H1 (cell line): ENCODE measurements at regions not wholly inside any gene's neighbourhood (a gene's known extent, or its start where the extent isn't known, plus 50 kb on each side); places are given as distances from the start of the nearest gene placed in this dataset.

Experiments used
- HDAC2 ChIP-seq, 2 experiments: fragments of 300-600 bp in 1 of 2; sonication (generic) in 1 of 2; IDR thresholded peaks; 2 replicates each; pipeline ENCODE4 v1.6.1; 2011 to 2012; ENCODE audit warnings: low read depth in 2 of 2, low read length in 2 of 2, mild to moderate bottlenecking in 2 of 2, moderate library complexity in 2 of 2, borderline replicate concordance in 1 of 2, inconsistent platforms in 1 of 2
- POU5F1 ChIP-seq: IDR thresholded peaks from 2 replicates; pipeline ENCODE4 v1.6.1; 2011; ENCODE audit warnings: low read depth, mild to moderate bottlenecking, low read length, moderate library complexity
- USF2 ChIP-seq: IDR thresholded peaks from 2 replicates; pipeline ENCODE4 v1.6.1; 2011; ENCODE audit warnings: low read length, improper control_type of control experiment

- TF ChIP-seq POU5F1 (no peak), HDAC2 (IDR thresholded peaks at IDR 0.05; ENCODE audit: borderline replicate concordance in 1 of 2, low read depth in 2 of 2, low read length in 2 of 2) (no peak), USF2 (no peak)
Measured at GRCh38 chr2:125274718-125275117, 1249.6 kb downstream of the CNTNAP5 start (continued).
